HCT116 (cell line): ENCODE measurements at regions not wholly inside any gene's neighbourhood (a gene's known extent, or its start where the extent isn't known, plus 50 kb on each side); places are given as distances from the start of the nearest gene placed in this dataset.

Experiments used
- CEBPB ChIP-seq: IDR thresholded peaks from 2 replicates; pipeline ENCODE4 v1.6.1; 2012; ENCODE audit warnings: low read depth
- CTCF ChIP-seq, 3 experiments: fragments of 200-600 bp in 1 of 3; sonication (generic) in 1 of 3; IDR thresholded peaks in 2 of 3; conservative IDR thresholded peaks in 1 of 3; 2 replicates each; pipeline ENCODE4 v1.5.1; 2012 to 2017; ENCODE audit warnings: low read depth in 2 of 3, low read length in 2 of 3, antibody characterized with exemption in 1 of 3, borderline replicate concordance in 1 of 3, control low read depth in 1 of 3, mild to moderate bottlenecking in 1 of 3, mixed read lengths in 1 of 3, mixed run types in 1 of 3, moderate library complexity in 1 of 3; ENCODE audit not compliant: insufficient read depth in 1 of 3
- FOSL1 ChIP-seq: IDR thresholded peaks from 2 replicates; pipeline ENCODE4 v1.6.1; 2012; ENCODE audit warnings: low read depth
- POLR2A ChIP-seq: IDR thresholded peaks from 2 replicates; pipeline ENCODE4 v1.7.0; 2011; ENCODE audit warnings: borderline replicate concordance; ENCODE audit not compliant: insufficient read depth, insufficient read length; ENCODE audit errors: extremely low read depth
- SRF ChIP-seq: IDR thresholded peaks from 2 replicates; pipeline ENCODE4 v1.6.1; 2012; ENCODE audit warnings: low read depth

- TF ChIP-seq POLR2A (no peak), CTCF (IDR thresholded peaks at IDR 0.05 in 2 of 3, conservative IDR thresholded peaks at IDR 0.05 in 1 of 3; ENCODE audit: borderline replicate concordance in 1 of 3, insufficient read depth in 1 of 3, low read depth in 2 of 3, low read length in 2 of 3) (no peak), CEBPB (no peak), FOSL1 (no peak), SRF (no peak)
Observed at GRCh38 chr4:26148927-26149326, 171.9 kb upstream of the RBPJ start.
